Stomach (tissue), 4 donors: ENCODE measurements at regions not wholly inside any gene's neighbourhood (a gene's known extent, or its start where the extent isn't known, plus 50 kb on each side); places are given as distances from the start of the nearest gene placed in this dataset.

ENCODE experiments used
- CTCF ChIP-seq, 7 experiments: fragments of 450-650 bp in 4 of 7; fragments of 200-600 bp in 3 of 7; sonication (generic) in 3 of 7; IDR thresholded peaks; one replicate each; pipeline ENCODE4 v1.5.1; 2016 to 2019; ENCODE audit warnings: antibody characterized with exemption in 7 of 7, control low read depth in 2 of 7, mild to moderate bottlenecking in 1 of 7
- EP300 ChIP-seq: sonication (generic); formaldehyde crosslinking; IDR thresholded peaks from one replicate; pipeline ENCODE4 v1.6.1; 2017; ENCODE audit warnings: antibody characterized with exemption
- POLR2AphosphoS5 ChIP-seq, 3 donors: sonication (generic); formaldehyde crosslinking; IDR thresholded peaks; one replicate each; pipeline ENCODE4 v1.6.1; 2016; ENCODE audit warnings: antibody characterized with exemption in 3 of 3

GRCh38 chr9:69971643-69972449 is 71.8 kb upstream of the MAMDC2 start:
- TF ChIP-seq CTCF (IDR thresholded peaks at IDR 0.05) = peak in 5 of 7 experiments; percentile 66 to 78 (median 75)
- no peak for TF ChIP-seq POLR2AphosphoS5 (IDR thresholded peaks at IDR 0.05)
- TF ChIP-seq EP300 = no peak
